Neural progenitor cell (in vitro differentiated cells): ENCODE measurements at regions not wholly inside any gene's neighbourhood (a gene's known extent, or its start where the extent isn't known, plus 50 kb on each side); places are given as distances from the start of the nearest gene placed in this dataset.

Experiments used
- DNase-seq: peaks from one replicate; pipeline ENCODE4 v3.0.0-alpha.2; 2016; ENCODE audit warnings: low spot score
- H2AFZ ChIP-seq: fragments of 200-600 bp; sonication (generic); replicated peaks from 2 replicates; pipeline ENCODE4 v1.6.1; 2016; ENCODE audit warnings: antibody characterized with exemption
- H3F3A ChIP-seq: fragments of 200-600 bp; sonication (generic); 2 replicates; pipeline ENCODE4 v1.6.1; 2016; ENCODE audit warnings: antibody characterized with exemption, low read depth
- H3K27ac ChIP-seq: fragments of 200-600 bp; sonication (generic); 2 replicates; pipeline ENCODE4 v1.5.1; 2016; ENCODE audit warnings: mild to moderate bottlenecking
- H3K27me3 ChIP-seq: fragments of 200-600 bp; sonication (generic); 2 replicates; pipeline ENCODE4 v1.6.1; 2016; ENCODE audit warnings: mild to moderate bottlenecking, moderate library complexity
- H3K36me3 ChIP-seq: fragments of 200-600 bp; sonication (generic); 2 replicates; pipeline ENCODE4 v1.5.1; 2016
- H3K4me1 ChIP-seq: fragments of 200-600 bp; sonication (generic); 2 replicates; pipeline ENCODE4 v1.6.1; 2016; ENCODE audit warnings: mixed run types
- H3K4me2 ChIP-seq: fragments of 200-600 bp; sonication (generic); 2 replicates; pipeline ENCODE4 v1.6.1; 2016
- H3K4me3 ChIP-seq: fragments of 200-600 bp; sonication (generic); 2 replicates; pipeline ENCODE4 v1.5.1; 2016
- H3K79me2 ChIP-seq: fragments of 200-600 bp; sonication (generic); 2 replicates; pipeline ENCODE4 v1.6.1; 2016; ENCODE audit warnings: low read depth
- H3K9ac ChIP-seq: fragments of 200-600 bp; sonication (generic); 2 replicates; pipeline ENCODE4 v1.6.1; 2016
- H3K9me3 ChIP-seq: fragments of 200-600 bp; sonication (generic); 2 replicates; pipeline ENCODE4 v1.5.1; 2016; ENCODE audit warnings: low read depth
- H4K20me1 ChIP-seq: fragments of 200-600 bp; sonication (generic); 2 replicates; pipeline ENCODE4 v1.6.1; 2016; ENCODE audit warnings: low read depth
- H3K27ac Mint-ChIP-seq: 3 replicates; pipeline ENCODE4 v1.8.0; 2021; ENCODE audit warnings: mixed read lengths
- H3K27me3 Mint-ChIP-seq: 2 replicates; pipeline ENCODE4 v1.8.0; 2022; ENCODE audit warnings: low read depth, mild to moderate bottlenecking, inconsistent platforms, moderate library complexity, mixed read lengths; ENCODE audit not compliant: insufficient read depth
- H3K36me3 Mint-ChIP-seq: 3 replicates; pipeline ENCODE4 v1.8.0; 2021; ENCODE audit warnings: mixed read lengths
- H3K4me1 Mint-ChIP-seq: 3 replicates; pipeline ENCODE4 v1.8.0; 2021; ENCODE audit warnings: mixed read lengths
- H3K4me3 Mint-ChIP-seq: 3 replicates; pipeline ENCODE4 v1.8.0; 2021; ENCODE audit warnings: mild to moderate bottlenecking, moderate library complexity, mixed read lengths
- H3K9me3 Mint-ChIP-seq: 3 replicates; pipeline ENCODE4 v1.8.0; 2020; ENCODE audit warnings: mixed read lengths
- CTCF ChIP-seq: fragments of 200-600 bp; sonication (generic); IDR thresholded peaks from 2 replicates; pipeline ENCODE4 v1.5.1; 2017; ENCODE audit warnings: antibody characterized with exemption, mild to moderate bottlenecking
- EZH2 ChIP-seq: fragments of 200-600 bp; sonication (generic); IDR thresholded peaks from 2 replicates; pipeline ENCODE4 v1.6.1; 2017; ENCODE audit warnings: antibody characterized with exemption, mild to moderate bottlenecking, moderate library complexity
- EZH2phosphoT487 ChIP-seq: fragments of 200-600 bp; sonication (generic); IDR thresholded peaks from 2 replicates; pipeline ENCODE4 v1.6.1; 2017; ENCODE audit warnings: antibody characterized with exemption

GRCh38 chr2:84102274-84102673, 356.8 kb downstream of the SUCLG1 start:
- Histone ChIP-seq H3K4me2 (no peak overlapping the region), H3K9me3 (no peaks in the 10 kb centered on the region), H3K9ac (no peak overlapping the region), H3K27me3 (no peaks in the 10 kb centered on the region), H3K79me2 (no peaks in the 10 kb centered on the region), H2AFZ (no peak overlapping the region), H3K4me3 (no peak overlapping the region), H3K4me1 (no peaks in the 10 kb centered on the region), H3K27ac (no peak overlapping the region), H3F3A (no peaks in the 10 kb centered on the region), H4K20me1 (no peaks in the 10 kb centered on the region), H3K36me3 (no peaks in the 10 kb centered on the region)
- Mint-ChIP-seq H3K9me3 (peaks cover 13% of the 10 kb centered on the region), H3K36me3 (no peaks in the 10 kb centered on the region), H3K4me3 (no peak overlapping the region), H3K27me3 (no peaks in the 10 kb centered on the region), H3K4me1 (no peaks in the 10 kb centered on the region), H3K27ac (no peak overlapping the region)
- no peak for TF ChIP-seq EZH2phosphoT487
- TF ChIP-seq CTCF, result no peak
- no peak for TF ChIP-seq EZH2
- DNase-seq, result no peak

GRCh38 chr2:84088656-84089055, 370.4 kb downstream of the SUCLG1 start:
- no peaks in the 10 kb centered on the region for H4K20me1 ChIP-seq
- Mint-ChIP-seq H3K9me3 (peaks cover 5% of the 10 kb centered on the region), H3K36me3 (no peaks in the 10 kb centered on the region), H3K27me3 (peaks cover 2% of the 10 kb centered on the region), H3K27ac (no peak overlapping the region), H3K4me1 (peaks cover 5% of the 10 kb centered on the region), H3K4me3 (no peak overlapping the region)
- H3K9me3 ChIP-seq, result no peaks in the 10 kb centered on the region
- H3K27ac ChIP-seq, result no peak overlapping the region
- H2AFZ ChIP-seq, result no peak overlapping the region
- no peak overlapping the region for H3K4me3 ChIP-seq
- TF ChIP-seq EZH2phosphoT487, result no peak
- TF ChIP-seq CTCF, result no peak
- H3K9ac ChIP-seq, result no peak overlapping the region
- DNase-seq, result no peak
- H3K79me2 ChIP-seq, result no peaks in the 10 kb centered on the region
- H3K27me3 ChIP-seq, result no peaks in the 10 kb centered on the region
- H3K36me3 ChIP-seq, result no peaks in the 10 kb centered on the region
- no peaks in the 10 kb centered on the region for H3F3A ChIP-seq
- H3K4me2 ChIP-seq, result no peak overlapping the region
- no peaks in the 10 kb centered on the region for H3K4me1 ChIP-seq

- no peaks in the 10 kb centered on the region for H3K9me3 ChIP-seq
Measured at GRCh38 chr2:84085562-84085961, 373.5 kb downstream of the SUCLG1 start.

More at GRCh38 chr2:84085562-84085961, 373.5 kb downstream of the SUCLG1 start:
- H3K9me3 Mint-ChIP-seq, result no peaks in the 10 kb centered on the region
- Histone ChIP-seq H3F3A (no peaks in the 10 kb centered on the region), H3K27ac (no peak overlapping the region), H3K79me2 (no peaks in the 10 kb centered on the region), H3K4me2 (no peak overlapping the region), H2AFZ (no peak overlapping the region), H3K9ac (no peak overlapping the region), H3K27me3 (no peaks in the 10 kb centered on the region), H3K4me1 (no peaks in the 10 kb centered on the region), H4K20me1 (no peaks in the 10 kb centered on the region), H3K4me3 (no peak overlapping the region), H3K36me3 (no peaks in the 10 kb centered on the region)
- no peak overlapping the region for H3K27ac Mint-ChIP-seq
- no peak for DNase-seq
- no peaks in the 10 kb centered on the region for H3K27me3 Mint-ChIP-seq
- no peak overlapping the region for H3K4me3 Mint-ChIP-seq
- no peak for TF ChIP-seq EZH2phosphoT487
- TF ChIP-seq CTCF, result no peak
- TF ChIP-seq EZH2, result no peak
- no peaks in the 10 kb centered on the region for H3K36me3 Mint-ChIP-seq
- H3K4me1 Mint-ChIP-seq, result peaks cover 5% of the 10 kb centered on the region
